ENCODE measurements at regions not wholly inside any gene's neighbourhood (a gene's known extent, or its start where the extent isn't known, plus 50 kb on each side); places are given as distances from the start of the nearest gene placed in this dataset.

- FAIRE-seq = no peak
Measured at GRCh38 chr6:114404339-114404955, 61.6 kb upstream of the HS3ST5 start.

- no peak for FAIRE-seq
Measured at GRCh38 chr6:114403858-114404257, 61.0 kb upstream of the HS3ST5 start.

GRCh38 chr6:114398481-114398880 is 55.7 kb upstream of the HS3ST5 start:
- no peak for FAIRE-seq

Data from G401.6 (cell line).